A673 (cell line): ENCODE measurements at regions not wholly inside any gene's neighbourhood (a gene's known extent, or its start where the extent isn't known, plus 50 kb on each side); places are given as distances from the start of the nearest gene placed in this dataset.

ENCODE experiments used
- BruUV-seq: library from RNA; stranded (reverse); fragments of 400-500 nt; replicated peaks from 2 replicates; lab custom pipeline; 2021; lab: Mats Ljungman, UMichigan
- CTCF ChIA-PET: fragments of 300-600 bp; sonication (Branson Sonifier 250); formaldehyde crosslinking; loops from one replicate; lab custom pipeline; 2022; ENCODE audit warnings: antibody characterized with exemption; lab: Charles Lee
- POLR2A ChIA-PET: fragments of 300-600 bp; sonication (Branson Sonifier 250); formaldehyde crosslinking; loops from one replicate; lab custom pipeline; 2022; ENCODE audit warnings: antibody characterized with exemption; ENCODE audit not compliant: low non-redundant PET; lab: Charles Lee
- DNase-seq: peaks from one replicate; pipeline ENCODE4 v3.0.0-alpha.2; 2015; ENCODE audit warnings: low spot score
- H3K27ac ChIP-seq: fragments of 200-600 bp; sonication (generic); 2 replicates; pipeline ENCODE4 v1.5.1; 2016; ENCODE audit warnings: mixed run types, low read depth, mild to moderate bottlenecking, mixed read lengths, antibody characterized with exemption, low read length; ENCODE audit not compliant: poor library complexity, severe bottlenecking
- H3K27me3 ChIP-seq: fragments of 200-600 bp; sonication (generic); replicated peaks from 2 replicates; pipeline ENCODE4 v1.6.1; 2017; ENCODE audit warnings: mixed run types, low read depth, mild to moderate bottlenecking, mixed read lengths, antibody characterized with exemption, low read length; ENCODE audit not compliant: insufficient read depth, poor library complexity
- H3K36me3 ChIP-seq: fragments of 200-600 bp; sonication (generic); 2 replicates; pipeline ENCODE4 v1.6.1; 2016; ENCODE audit warnings: mixed run types, mild to moderate bottlenecking, mixed read lengths, antibody characterized with exemption, low read length; ENCODE audit not compliant: insufficient read depth, poor library complexity, severe bottlenecking
- H3K4me1 ChIP-seq: fragments of 200-600 bp; sonication (generic); 2 replicates; pipeline ENCODE4 v1.6.1; 2017; ENCODE audit warnings: mixed run types, mild to moderate bottlenecking, mixed read lengths, antibody characterized with exemption, low read length; ENCODE audit not compliant: insufficient read depth, poor library complexity, severe bottlenecking
- H3K4me3 ChIP-seq: fragments of 200-600 bp; sonication (generic); 2 replicates; pipeline ENCODE4 v1.5.1; 2016; ENCODE audit warnings: low read depth, mixed run types, mild to moderate bottlenecking, mixed read lengths, low read length; ENCODE audit not compliant: poor library complexity, severe bottlenecking
- H3K9me3 ChIP-seq: fragments of 200-600 bp; sonication (generic); 2 replicates; pipeline ENCODE4 v1.6.1; 2016; ENCODE audit warnings: mixed run types, low read depth, mild to moderate bottlenecking, mixed read lengths, antibody characterized with exemption, low read length; ENCODE audit not compliant: poor library complexity, severe bottlenecking
- CTCF ChIP-seq: fragments of 300-800, 200-600 bp; sonication (generic); conservative IDR thresholded peaks from 2 replicates; pipeline ENCODE4 v1.5.1; 2017; ENCODE audit warnings: low read depth, mild to moderate bottlenecking, antibody characterized with exemption, low read length, moderate library complexity, mixed read lengths
- EZH2 ChIP-seq: fragments of 200-600 bp; sonication (generic); IDR thresholded peaks from 2 replicates; pipeline ENCODE4 v1.6.1; 2017; ENCODE audit warnings: borderline replicate concordance, low read depth, mild to moderate bottlenecking, mixed read lengths, antibody characterized with exemption, low read length; ENCODE audit not compliant: poor library complexity, severe bottlenecking
- intact Hi-C: fragments of 100-400 bp; cut with micrococcal nuclease; formaldehyde crosslinking; loops from one replicate; pipeline ENCODE4 v1.10.0; 2022; ENCODE audit not compliant: unreplicated experiment

GRCh38 chr18:64620971-64621560 is 472.2 kb upstream of the LINC00305 start:
- Histone ChIP-seq H3K4me3 (no peak overlapping the region), H3K9me3 (no peaks in the 10 kb centered on the region), H3K27me3 (no peaks in the 10 kb centered on the region), H3K27ac (no peak overlapping the region), H3K4me1 (no peaks in the 10 kb centered on the region), H3K36me3 (no peaks in the 10 kb centered on the region)
- CTCF ChIA-PET, result no interaction called here
- intact Hi-C loops, result no loop called here
- no peak for TF ChIP-seq EZH2
- TF ChIP-seq CTCF, result no peak
- POLR2A ChIA-PET, result no interaction called here
- no TSS peak for BruUV-seq
- DNase-seq, result no peak

GRCh38 chr18:64618390-64618789 is 469.5 kb upstream of the LINC00305 start:
- BruUV-seq, result no TSS peak
- Histone ChIP-seq H3K9me3 (no peaks in the 10 kb centered on the region), H3K36me3 (no peaks in the 10 kb centered on the region), H3K27ac (no peak overlapping the region), H3K4me3 (no peak overlapping the region), H3K4me1 (no peaks in the 10 kb centered on the region), H3K27me3 (no peaks in the 10 kb centered on the region)
- no peak for DNase-seq
- ChIA-PET CTCF (no interaction called here), POLR2A (no interaction called here)
- intact Hi-C loops, result no loop called here
- TF ChIP-seq EZH2 (no peak), CTCF (no peak)

- TF ChIP-seq EZH2, result no peak
- TF ChIP-seq CTCF, result no peak
- Histone ChIP-seq H3K27ac (no peak overlapping the region), H3K4me3 (no peak overlapping the region), H3K4me1 (no peaks in the 10 kb centered on the region), H3K36me3 (no peaks in the 10 kb centered on the region), H3K27me3 (no peaks in the 10 kb centered on the region), H3K9me3 (no peaks in the 10 kb centered on the region)
- intact Hi-C loops, result no loop called here
- ChIA-PET CTCF (no interaction called here), POLR2A (no interaction called here)
- no TSS peak for BruUV-seq
- no peak for DNase-seq
Observed at GRCh38 chr18:64615021-64615420, 466.1 kb upstream of the LINC00305 start.
